GOT3 (cell line): ENCODE measurements at regions not wholly inside any gene's neighbourhood (a gene's known extent, or its start where the extent isn't known, plus 50 kb on each side); places are given as distances from the start of the nearest gene placed in this dataset.
"Not testable (repeated sequence)": the region's sequence is repeated elsewhere in the genome, so short reads cannot be mapped to it uniquely, and the experiment has no call there.

Experiments used
- DNase-seq: peaks from one replicate; lab custom pipeline; 2025; ENCODE audit warnings: mixed read lengths; lab: John Stamatoyannopoulos, UW

DNA sequence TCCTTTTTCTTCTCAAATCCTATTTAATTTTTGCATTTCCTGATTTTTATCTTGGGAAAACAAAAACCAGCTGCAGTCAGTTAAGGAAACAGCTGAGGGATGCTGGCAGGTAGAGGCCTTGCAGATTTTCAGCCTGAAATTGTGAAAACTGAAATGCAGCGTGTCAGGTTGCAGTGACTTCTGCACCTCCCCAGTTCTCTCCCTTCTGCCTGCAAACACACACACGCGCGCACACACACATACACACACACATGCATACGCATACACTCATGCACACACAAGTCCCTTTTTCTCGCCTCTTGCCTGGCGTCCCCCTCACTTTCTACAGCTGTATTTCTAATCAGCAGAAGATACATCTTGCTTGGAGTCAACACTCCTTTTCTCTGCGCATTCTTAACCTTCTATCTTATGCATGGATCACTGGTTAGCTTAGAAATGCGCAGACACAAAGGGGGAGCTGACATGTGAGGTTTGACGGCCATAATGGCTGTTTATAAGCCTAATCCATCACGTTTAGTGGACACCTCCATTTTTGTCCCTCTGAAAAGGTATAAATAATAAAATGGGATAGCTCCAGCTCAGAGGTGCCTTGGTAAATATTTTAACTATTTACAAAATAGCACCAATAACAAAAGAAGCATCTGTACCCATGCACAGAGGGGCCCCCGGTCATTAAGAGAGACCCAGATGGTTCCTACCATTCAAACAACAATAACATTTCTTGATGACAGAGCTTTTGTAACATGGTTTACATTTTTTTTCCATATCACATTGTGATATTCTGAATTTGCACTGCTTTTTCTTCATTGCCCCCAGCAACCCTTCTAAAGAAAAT lies 392.1 kb upstream of the SALL1 start:
- DNase-seq, result no peak

DNA sequence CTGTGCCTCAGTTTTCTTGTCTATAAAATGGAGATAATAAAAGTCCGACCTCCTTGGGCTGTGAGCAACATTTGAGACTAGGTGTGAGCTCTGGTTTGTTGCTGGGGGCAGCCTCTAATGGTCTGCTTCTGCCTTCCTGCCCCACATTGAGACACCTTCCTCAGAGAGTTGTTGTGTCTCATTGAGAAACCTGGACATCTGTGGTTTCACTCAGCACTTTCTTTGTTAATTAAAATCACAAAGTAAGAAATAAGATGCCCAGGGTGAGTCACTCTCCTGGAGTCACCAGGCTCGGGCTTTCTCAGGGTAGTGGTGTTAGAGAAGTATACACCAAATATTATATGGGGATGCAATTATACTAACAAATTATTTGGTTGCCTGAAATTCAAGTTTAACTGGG lies 389.2 kb upstream of the SALL1 start:
- no peak for DNase-seq

DNA sequence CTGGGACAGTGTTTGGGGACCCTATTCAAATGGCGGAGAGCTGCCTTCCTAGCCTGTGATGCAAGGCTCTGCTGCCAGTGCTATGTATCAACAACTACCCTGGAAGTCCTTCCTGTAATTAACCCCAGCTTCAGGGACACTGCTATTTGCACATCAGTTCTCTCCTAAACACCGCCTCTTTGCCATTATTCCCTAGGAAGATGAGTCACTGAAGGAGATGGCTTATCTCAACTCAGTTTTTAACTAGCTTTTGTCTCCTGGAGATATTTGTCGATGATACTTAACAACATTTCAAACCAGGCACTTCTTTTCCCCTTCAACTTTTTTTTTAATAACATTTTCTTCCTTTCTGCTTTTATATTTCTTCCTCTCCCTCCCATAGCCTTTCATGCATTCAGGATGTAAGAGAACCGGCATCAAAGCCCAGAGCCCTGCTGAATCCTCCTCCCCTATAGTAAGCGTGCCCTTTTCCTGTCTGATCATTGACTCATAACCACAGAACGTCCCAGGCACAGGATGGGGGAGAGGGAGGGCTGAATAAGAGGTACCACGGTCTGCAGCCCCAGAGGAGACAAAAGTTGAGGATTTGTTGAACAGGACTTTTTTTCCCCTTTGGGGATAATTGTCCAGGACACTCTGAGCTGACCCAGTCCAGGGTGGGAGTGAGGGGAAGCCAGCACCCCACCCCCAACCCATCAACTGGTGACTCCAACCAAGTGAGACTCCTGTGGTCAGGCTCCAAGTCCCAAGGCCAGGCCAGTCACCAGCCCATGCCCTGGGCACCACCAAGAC lies 387.8 kb upstream of the SALL1 start:
- DNase-seq, result no peak

DNA sequence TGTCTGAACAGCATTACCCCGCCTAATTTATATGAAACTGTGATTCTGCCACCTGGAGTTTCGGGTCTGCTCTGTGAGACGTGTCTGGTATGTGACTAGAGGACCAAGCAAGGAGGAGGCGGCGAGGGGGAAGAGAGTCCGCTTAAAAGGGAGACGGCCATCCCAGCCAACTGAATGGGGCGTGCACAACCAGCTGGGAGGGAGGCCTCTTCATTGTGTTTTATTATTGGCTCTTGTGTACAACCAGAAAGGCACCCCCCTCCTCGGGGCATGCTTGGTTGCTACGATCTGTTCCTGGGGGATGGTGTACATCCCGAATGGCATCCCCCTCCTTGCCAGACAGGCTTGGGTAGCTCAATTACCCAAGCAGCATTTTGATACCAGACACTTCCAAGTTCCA lies 384.5 kb upstream of the SALL1 start:
- no peak for DNase-seq

DNA sequence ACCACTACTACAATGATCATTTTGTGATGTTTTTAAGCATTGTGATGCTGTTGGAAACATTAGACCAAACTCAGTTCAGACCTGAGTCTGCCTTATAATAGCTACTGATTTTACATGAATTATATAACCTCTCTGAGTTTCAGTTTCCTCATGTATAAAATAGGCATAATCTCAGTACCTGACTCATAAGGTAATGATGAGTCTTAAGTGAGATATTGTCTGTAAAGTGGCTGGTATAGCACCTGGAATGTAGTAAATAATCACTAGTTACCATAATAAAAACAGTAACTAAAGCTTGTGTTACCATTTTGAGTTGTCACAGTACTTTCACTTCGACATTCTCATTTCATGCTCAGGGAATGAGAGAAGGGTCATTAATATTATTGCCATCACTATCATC lies 381.5 kb upstream of the SALL1 start:
- DNase-seq, result no peak

DNA sequence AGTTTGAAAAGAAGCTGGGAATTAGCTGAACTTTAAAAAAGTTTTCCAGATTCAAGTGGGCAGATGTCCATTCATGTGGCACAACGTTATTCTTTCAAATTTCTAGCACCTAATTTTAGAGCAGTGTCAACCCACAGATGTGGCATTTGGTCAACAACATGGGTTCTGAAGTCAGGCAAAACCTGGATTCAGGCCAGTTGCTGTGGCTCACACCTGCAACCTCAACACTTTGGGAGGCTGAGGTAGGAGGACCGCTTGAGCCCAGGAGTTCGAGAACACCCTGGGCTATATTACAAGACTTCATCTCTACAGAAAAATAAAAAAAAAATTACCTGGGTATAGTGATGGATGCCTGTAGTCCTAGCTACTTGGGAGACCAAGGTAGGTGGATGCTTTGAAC lies 380.2 kb upstream of the SALL1 start:
- no peak for DNase-seq

DNA sequence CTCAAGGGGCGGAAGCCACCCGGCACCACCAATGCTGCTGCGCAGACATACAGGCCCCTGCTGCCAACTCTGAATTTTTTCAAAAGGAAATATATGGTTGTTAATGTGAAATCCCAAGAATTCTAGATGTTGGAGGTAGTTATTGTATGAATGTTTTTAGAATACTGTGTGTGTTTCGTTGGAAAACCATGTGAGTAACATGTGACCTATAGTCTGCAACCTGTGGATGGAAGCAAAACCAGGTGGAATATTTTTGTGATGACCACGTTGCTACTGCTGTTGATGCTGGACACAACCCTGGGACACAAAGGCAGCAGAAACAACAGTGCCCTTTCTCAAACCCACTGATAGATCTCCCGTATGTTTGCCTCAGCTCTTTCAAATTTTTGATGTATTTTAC lies 376.3 kb upstream of the SALL1 start:
- no peak for DNase-seq

DNA sequence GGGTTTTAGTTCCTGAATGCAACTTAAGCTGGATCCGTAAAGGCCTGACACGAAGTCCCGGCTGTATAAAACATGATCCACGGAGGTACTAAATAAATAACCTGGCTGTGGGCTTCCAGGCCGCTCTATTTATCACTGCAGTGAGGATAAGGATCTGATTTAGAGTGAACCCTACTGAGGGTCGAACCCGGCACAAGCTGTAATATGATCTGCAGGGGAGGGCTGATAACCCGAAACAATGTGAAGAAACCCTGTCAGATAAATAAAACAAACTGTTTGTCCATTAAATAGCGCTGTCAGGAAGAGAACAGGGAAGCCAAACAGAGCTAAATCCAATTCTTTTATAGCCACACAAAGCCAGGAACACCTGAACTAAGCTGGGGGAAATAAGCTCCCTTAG lies 375.6 kb upstream of the SALL1 start:
- no peak for DNase-seq

DNA sequence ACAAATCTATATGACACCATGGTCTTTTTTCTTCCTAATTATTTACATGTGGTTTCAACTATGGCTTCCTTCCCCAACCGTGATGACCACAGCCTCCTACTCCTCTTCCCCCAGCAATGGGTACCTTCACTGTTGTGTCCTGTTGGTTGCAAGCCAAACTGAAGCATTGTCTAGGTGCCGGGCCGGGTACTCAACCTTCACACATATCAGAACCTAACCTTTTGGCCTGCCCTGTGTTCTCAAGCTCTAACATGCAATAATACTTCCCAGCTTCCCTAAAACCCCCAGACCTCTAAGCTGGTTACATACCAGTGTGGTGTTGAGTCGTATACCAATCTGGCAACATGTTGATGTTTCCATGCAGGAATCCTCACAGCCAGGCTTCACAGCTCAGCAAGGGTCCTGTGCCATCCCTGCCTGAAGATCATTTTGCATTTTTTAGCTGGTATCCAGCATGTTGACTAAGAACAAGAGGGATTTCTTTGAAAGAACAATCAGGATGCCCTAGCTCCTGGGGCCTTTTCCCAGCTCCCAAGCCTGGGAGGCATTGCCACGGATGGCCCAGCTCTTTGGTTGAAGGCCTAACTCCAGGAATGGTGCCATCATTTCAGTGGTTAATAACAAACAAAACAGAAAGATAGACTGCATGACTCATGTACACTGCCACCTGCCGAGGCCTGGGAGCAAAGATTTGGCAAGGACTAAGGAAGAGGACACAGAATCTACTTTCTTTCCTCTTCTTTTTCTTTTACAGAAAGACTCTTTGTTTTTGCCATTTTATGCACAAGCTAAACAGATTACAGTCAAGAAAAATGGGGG lies 373.7 kb upstream of the SALL1 start:
- no peak for DNase-seq

DNA sequence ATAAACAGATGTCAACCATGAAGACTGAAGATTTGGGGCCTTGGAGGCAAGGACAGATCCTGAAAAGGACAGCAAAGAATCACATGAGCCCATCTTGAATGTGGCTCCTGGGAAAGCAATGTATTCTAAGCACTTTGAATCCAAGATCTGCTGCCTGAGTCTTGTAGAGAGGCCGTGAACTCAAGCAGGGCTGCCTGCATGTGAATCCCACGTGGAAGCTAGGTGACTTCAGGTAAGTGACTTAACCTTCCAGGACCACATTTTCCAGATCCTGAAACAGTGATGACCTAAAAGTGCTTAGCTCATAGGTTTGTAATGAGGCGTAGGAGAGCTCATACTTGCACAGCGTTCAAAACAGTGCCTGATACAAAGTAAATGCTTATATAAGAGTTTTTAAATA lies 373.0 kb upstream of the SALL1 start:
- DNase-seq, result no peak

DNA sequence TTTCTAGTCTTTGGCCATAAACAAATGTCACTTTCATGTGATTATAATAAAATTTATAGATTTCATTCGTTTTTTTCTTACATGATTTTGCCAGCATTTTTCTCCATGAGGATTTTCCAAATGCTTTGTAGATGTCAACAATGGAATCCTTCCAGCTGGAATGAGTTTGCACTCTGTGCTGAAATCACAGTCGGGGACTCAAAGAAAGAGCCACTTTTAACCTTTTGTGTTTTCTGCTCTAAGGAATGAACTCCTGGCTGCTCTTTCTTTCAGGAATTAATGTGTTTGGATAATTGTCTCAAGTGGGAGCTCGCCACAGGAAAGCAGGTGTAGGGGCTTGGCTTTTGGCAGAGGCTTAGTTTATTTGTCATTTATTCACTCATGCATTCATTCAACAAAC lies 372.3 kb upstream of the SALL1 start:
- DNase-seq, result no peak

DNA sequence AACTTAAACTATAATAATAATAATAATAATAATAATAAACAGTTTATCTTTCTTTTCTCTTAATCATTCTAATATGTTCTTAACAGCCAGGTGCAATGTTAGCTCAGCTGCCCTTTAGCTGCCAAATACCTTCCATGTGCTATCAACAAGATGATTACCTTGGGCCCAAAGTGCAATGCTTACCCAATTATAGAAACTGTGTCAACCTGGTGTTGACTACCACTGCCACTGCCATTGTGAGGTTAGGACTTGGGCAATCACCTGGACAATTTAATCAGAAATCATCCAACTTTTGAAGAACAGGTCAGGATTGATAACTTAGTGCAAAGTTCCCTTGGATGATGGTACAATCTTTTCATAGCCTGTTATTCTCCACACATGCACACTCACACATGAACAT lies 371.8 kb upstream of the SALL1 start:
- DNase-seq, result no peak

DNA sequence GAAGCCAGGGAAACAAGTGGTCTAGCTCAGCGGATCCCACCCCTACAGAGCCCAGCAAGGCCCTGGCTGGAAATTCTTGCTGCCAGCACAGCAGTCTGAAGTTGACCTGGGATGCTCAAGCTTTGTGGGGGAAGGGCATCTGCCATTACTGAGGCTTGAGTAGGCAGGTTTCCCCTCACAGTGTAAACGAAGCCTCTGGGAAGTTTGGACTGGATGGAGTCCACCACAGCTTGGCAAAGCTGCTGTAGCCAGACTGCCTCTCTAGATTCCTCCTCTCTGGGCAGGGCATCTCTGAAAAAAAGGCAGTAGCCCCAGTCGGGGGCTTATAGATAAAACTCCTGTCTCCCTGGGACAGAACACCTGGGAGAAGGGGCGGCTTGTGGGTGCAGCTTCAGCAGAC lies 365.9 kb upstream of the SALL1 start:
- DNase-seq, result not testable (repeated sequence)

DNA sequence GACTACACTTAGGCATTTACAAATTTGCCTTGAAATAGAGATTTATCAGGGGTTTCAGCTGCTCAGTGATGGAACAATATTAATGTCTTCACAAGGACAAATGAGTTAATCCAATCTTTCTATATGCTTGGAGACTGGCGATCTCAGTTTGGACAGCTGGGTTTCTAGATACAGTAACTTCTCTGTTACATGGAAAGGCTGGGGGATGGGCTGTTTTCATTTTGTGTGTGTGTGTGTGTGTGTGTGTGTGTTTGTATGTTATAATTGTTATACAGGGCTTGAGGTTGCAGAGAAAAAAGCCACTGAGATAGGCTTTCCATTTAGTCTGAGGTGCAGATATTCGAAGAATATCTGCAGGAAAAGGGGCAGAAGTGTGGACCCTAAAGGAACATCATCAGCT lies 359.3 kb upstream of the SALL1 start:
- no peak for DNase-seq

DNA sequence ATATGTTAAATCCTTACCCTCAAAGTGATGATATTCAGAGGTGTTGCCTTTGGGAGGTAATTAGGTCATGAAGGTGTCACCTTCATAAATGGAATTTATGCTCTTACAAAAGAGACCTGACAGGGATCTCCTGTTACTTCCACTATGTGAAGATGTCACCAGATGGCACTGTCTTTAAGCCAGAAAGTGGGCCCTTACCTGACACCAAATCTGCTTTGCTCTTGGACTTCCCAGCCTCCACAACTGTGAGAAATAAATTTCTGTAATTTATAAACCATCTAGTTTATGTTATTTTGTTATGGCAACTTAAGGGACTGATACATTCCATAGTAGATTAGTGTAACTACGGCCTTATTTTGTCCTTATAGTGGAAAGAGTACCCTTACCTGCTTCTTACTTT lies 358.3 kb upstream of the SALL1 start:
- no peak for DNase-seq

DNA sequence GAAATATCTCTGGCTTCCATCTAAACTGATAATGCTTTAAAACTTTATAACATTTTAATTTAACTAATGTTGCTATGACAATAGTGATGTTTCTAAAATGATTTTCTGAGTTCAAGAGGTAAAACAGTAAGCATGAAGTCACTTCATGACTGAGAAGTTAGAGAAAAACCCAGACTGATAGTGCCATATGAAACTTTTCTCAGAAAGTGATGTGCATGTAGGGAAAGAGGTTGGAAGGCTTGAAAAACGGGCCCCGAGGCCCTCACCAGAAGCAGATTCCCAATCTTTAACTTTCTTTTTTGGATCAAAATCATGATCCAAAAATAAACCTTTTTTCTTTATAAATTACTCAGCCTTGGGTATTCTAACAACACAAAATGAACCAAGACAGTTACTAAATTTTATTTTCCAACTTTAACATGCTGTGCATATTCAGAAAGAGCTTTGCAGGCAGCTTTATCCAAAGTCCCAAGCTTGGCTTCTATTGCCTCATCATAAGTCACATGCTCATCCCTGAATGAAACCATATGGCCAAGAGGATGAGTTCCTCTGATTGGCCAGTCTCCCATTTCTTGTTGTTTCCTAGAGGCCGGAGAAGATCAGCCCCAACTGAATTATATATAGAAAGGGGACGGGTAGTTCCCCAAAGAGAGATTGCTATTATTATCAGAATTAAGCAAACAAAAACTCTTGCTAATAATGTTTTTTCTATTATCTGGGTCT lies 357.6 kb upstream of the SALL1 start:
- DNase-seq, result no peak

DNA sequence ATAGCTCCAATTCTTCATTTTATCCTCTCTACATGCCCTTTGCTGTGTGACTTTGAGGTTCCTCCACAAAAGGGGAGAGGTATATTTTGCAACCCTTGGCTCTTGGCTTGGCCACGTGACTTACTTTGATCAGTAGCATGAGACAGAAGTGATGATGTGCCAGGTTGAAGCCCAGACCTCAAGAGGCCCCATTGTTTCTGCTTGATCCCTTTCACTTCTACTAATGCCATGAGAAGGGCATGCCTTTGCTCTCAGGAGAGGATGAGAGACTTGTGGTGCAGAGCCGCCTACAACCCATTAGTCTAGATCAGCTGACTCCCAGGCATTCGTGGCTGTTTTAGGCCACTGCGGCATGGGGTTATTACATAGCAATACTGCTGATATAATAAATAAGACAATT lies 356.2 kb upstream of the SALL1 start:
- no peak for DNase-seq

DNA sequence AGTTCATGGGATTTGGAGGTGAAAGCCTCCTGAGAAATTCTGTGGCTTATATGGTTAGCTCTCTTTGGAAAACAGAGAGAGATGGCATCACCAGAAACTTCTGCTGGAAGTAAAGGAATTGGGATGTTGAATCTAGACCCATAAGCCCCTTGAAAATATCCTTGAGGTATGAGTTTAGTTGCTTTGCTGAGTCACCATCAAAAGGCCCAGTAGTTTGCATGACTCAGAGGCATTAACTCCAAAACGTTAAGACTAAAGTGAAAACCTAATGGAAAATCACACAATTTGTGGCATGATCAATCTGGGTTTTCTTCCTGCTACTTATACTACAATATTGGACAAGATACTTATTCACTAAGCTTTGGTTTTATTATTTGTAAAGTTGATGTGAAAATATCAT lies 349.2 kb upstream of the SALL1 start:
- no peak for DNase-seq

DNA sequence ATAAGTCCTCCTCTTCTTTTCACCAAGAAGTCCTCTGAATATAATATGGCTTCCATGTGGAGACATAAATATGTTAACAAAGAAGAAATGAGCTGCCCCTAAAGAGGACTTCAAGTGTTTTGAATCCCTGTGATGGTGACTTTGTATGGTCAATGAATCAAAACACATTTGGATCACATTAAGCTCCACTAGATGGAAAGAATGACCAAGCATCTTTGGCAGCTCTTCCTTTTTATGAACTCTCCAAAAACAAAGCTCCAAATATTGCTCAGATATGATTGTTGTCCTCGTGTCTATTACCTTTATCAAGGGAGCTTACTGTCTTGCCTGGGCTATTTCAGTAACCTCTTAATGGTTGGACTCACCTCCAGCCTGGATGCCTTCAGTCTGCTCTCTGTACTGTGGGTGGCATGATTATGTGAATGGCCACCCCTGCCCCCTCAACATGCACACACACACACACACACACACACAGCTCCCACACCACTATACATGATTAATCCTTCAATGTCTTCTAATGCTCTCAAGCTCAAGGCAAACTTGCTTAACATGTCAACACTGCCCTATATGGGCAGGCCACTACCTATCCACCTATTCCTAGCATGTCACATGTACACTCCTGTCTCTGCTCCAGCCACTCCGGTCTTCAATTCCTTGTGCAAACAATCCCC lies 346.6 kb upstream of the SALL1 start:
- DNase-seq, result no peak

DNA sequence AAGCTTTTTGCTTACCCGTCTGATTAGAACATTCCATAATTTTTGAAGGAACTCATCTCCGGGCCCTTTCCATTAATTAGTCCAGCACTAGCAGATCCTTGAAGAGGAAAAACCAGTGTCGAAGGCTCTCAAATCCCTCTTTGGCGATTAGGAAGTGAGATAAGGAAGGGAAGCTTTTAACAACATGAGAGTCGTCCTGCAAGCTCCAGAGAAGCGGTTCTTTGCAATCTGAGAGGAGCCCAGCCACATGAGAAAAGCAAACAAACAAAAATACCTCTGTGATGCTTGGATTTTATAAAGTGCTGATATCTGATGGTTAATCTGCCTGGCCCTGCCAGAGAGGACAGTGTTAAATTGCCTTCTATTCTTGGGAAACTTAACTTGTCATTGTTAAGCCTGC lies 339.8 kb upstream of the SALL1 start:
- no peak for DNase-seq

DNA sequence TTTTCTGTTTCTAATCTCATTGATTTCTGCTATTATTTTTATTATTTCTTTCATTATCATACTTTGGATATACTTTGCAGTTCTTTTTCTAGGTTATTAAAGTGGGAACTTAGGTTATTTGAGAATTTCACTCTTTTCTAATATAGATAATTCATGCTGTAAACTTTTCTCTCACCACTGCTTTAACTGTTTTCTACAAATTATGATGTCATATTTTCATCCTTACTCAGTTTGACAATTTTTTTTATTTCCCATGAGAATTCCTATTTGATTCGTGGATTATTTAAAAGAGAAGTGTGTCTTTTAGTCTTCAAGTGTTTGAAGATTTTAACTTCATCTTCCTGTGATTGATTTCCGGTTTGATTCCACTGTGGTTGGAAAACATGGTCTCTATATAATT lies 336.8 kb upstream of the SALL1 start:
- no peak for DNase-seq
